Lower lobe of right lung (tissue), 2 donors: ENCODE measurements at regions not wholly inside any gene's neighbourhood (a gene's known extent, or its start where the extent isn't known, plus 50 kb on each side); places are given as distances from the start of the nearest gene placed in this dataset.
A peak's percentile ranks its signal among the peaks of the same experiment; 100 is the strongest.
"Not testable (repeated sequence)": the region's sequence is repeated elsewhere in the genome, so short reads cannot be mapped to it uniquely, and the experiment has no call there.

Experiments
- ATAC-seq, 2 donors: fragments of 200-7000 bp; cut with Tn5 transposase; one replicate each; pipeline ENCODE4 v1.9.1; 2020 to 2022; ENCODE audit warnings: mild to moderate bottlenecking in 2 of 2, moderate library complexity in 2 of 2
- DNase-seq: peaks from one replicate; pipeline ENCODE4 v3.0.0-alpha.2; 2020
- H3K27ac ChIP-seq: fragments of 200-600 bp; one replicate; pipeline ENCODE4 v1.8.0; 2022
- H3K27me3 ChIP-seq: fragments of 200-600 bp; one replicate; pipeline ENCODE4 v1.8.0; 2022; ENCODE audit warnings: low read depth
- H3K36me3 ChIP-seq: fragments of 200-600 bp; one replicate; pipeline ENCODE4 v1.8.0; 2022; ENCODE audit warnings: mild to moderate bottlenecking
- H3K4me1 ChIP-seq: fragments of 200-600 bp; one replicate; pipeline ENCODE4 v1.8.0; 2022
- H3K4me3 ChIP-seq: fragments of 200-600 bp; one replicate; pipeline ENCODE4 v1.8.0; 2022; ENCODE audit warnings: mild to moderate bottlenecking
- H3K9me3 ChIP-seq: fragments of 200-600 bp; one replicate; pipeline ENCODE4 v1.8.0; 2022
- CTCF ChIP-seq: fragments of 200-600 bp; IDR thresholded peaks from one replicate; pipeline ENCODE4 v1.8.0; 2022; ENCODE audit warnings: antibody characterized with exemption, mild to moderate bottlenecking
- intact Hi-C: fragments of 100-400 bp; cut with DNase I; formaldehyde crosslinking; loops from one replicate; pipeline ENCODE4 v1.11.0; 2022
- donor health status: DM: no; HTN: yes; CAD: no; lungs with severe emphysema.

- DNase-seq, result no peak
- Histone ChIP-seq H3K9me3 (peaks cover 12% of the 10 kb centered on the region), H3K36me3 (no peaks in the 10 kb centered on the region), H3K4me1 (no peaks in the 10 kb centered on the region), H3K27me3 (no peaks in the 10 kb centered on the region), H3K27ac (no peak overlapping the region), H3K4me3 (no peak overlapping the region)
- intact Hi-C loops, result no loop called here
- no peak for ATAC-seq
- no peak for TF ChIP-seq CTCF
These were observed 420.8 kb downstream of the CHSY3 start for GRCh38 chr5:130324953-130325671.

GRCh38 chr5:130323804-130324454, 419.7 kb downstream of the CHSY3 start:
- Histone ChIP-seq H3K4me3 (no peak overlapping the region), H3K36me3 (no peaks in the 10 kb centered on the region), H3K4me1 (no peaks in the 10 kb centered on the region), H3K27me3 (no peaks in the 10 kb centered on the region), H3K9me3 (peaks cover 12% of the 10 kb centered on the region), H3K27ac (no peak overlapping the region)
- DNase-seq, result no peak
- intact Hi-C loops, result no loop called here
- ATAC-seq, result peak; percentile 21 to 53
- TF ChIP-seq CTCF, result no peak

GRCh38 chr5:130321931-130322330, 417.7 kb downstream of the CHSY3 start:
- Histone ChIP-seq H3K9me3 (peaks cover 12% of the 10 kb centered on the region), H3K27ac (no peak overlapping the region), H3K36me3 (no peaks in the 10 kb centered on the region), H3K27me3 (no peaks in the 10 kb centered on the region), H3K4me3 (no peak overlapping the region), H3K4me1 (no peaks in the 10 kb centered on the region)
- ATAC-seq (no peak), DNase-seq (no peak)
- no peak for TF ChIP-seq CTCF
- intact Hi-C loops, result no loop called here

- intact Hi-C loops, result no loop called here
- TF ChIP-seq CTCF, result no peak
- Histone ChIP-seq H3K4me3 (no peak overlapping the region), H3K9me3 (peaks cover 12% of the 10 kb centered on the region), H3K4me1 (no peaks in the 10 kb centered on the region), H3K27ac (no peak overlapping the region), H3K27me3 (no peaks in the 10 kb centered on the region), H3K36me3 (no peaks in the 10 kb centered on the region)
- ATAC-seq (no peak), DNase-seq (no peak)
These were observed 412.9 kb downstream of the CHSY3 start for GRCh38 chr5:130316971-130317680.

- no peak overlapping the region for H3K4me3 ChIP-seq
- DNase-seq (no peak), ATAC-seq (no peak)
- H3K4me1 ChIP-seq, result no peaks in the 10 kb centered on the region
- no peaks in the 10 kb centered on the region for H3K27me3 ChIP-seq
- no peaks in the 10 kb centered on the region for H3K9me3 ChIP-seq
- no peak for TF ChIP-seq CTCF
- intact Hi-C loops, result no loop called here
- H3K36me3 ChIP-seq, result no peaks in the 10 kb centered on the region
- H3K27ac ChIP-seq, result no peak overlapping the region
These were observed 391.0 kb downstream of the CHSY3 start for GRCh38 chr5:130295235-130295634.

GRCh38 chr5:130294798-130295197, 390.5 kb downstream of the CHSY3 start:
- H3K36me3 ChIP-seq, DNase-seq, intact Hi-C loops: not testable (repeated sequence)

More at GRCh38 chr5:130294798-130295197, 390.5 kb downstream of the CHSY3 start:
- ATAC-seq, H3K27me3 ChIP-seq, H3K4me3 ChIP-seq, H3K4me1 ChIP-seq, H3K27ac ChIP-seq, H3K9me3 ChIP-seq: not testable (repeated sequence)
